HepG2 (cell line): ENCODE measurements at regions not wholly inside any gene's neighbourhood (a gene's known extent, or its start where the extent isn't known, plus 50 kb on each side); places are given as distances from the start of the nearest gene placed in this dataset.

Experiments
- ATAC-seq: fragments of 200-7000 bp; cut with Tn5 transposase; 3 replicates; pipeline ENCODE4 v1.9.1; 2020; ENCODE audit warnings: mild to moderate bottlenecking, moderate library complexity
- BruUV-seq: library from RNA; stranded (reverse); fragments of 400-500 nt; replicated peaks from 2 replicates; lab custom pipeline; 2021; lab: Mats Ljungman, UMichigan
- CTCF ChIA-PET: fragments of 300-600 bp; formaldehyde crosslinking; extraction: SDS; loops from one replicate; lab custom pipeline; 2021; ENCODE audit warnings: low total read pairs, inconsistent platforms, low intra/inter-chr PET ratio; lab: Yijun Ruan, JAX
- POLR2A ChIA-PET: fragments of 350-600 bp; sonication (Branson Sonifier 250); formaldehyde crosslinking; loops from one replicate; lab custom pipeline; 2020; ENCODE audit warnings: antibody characterized with exemption, inconsistent platforms; lab: Yijun Ruan, JAX
- DNase-seq: peaks from one replicate; pipeline ENCODE4 v3.0.0-alpha.2; 2015; ENCODE audit warnings: low spot score
- FAIRE-seq: peaks from 3 replicates; lab custom pipeline; 2011; peaks lifted over from hg19 to GRCh38; lab: Jason Lieb, UNC
- H2AFZ ChIP-seq: one replicate; pipeline ENCODE4 v1.6.1; 2011; ENCODE audit warnings: low read length, inconsistent platforms
- H3K27ac ChIP-seq: fragments of 300-600 bp; 3 replicates; pipeline ENCODE4 v1.8.0; 2011; ENCODE audit warnings: mixed run types, mild to moderate bottlenecking, mixed read lengths, low read length, inconsistent platforms; ENCODE audit not compliant: insufficient read depth; ENCODE audit errors: extremely low read length
- H3K27me3 ChIP-seq, 2 experiments: fragments of 200-600 bp in 1 of 2; 2 replicates in 1 of 2; 3 replicates in 1 of 2; pipeline versions ENCODE4 v1.6.0 to v1.8.0; 2011; ENCODE audit warnings: low read length in 2 of 2, mild to moderate bottlenecking in 2 of 2, moderate library complexity in 2 of 2, inconsistent platforms in 1 of 2; ENCODE audit not compliant: insufficient read depth in 2 of 2, control insufficient read depth in 1 of 2
- H3K36me3 ChIP-seq, 2 experiments: fragments of 200-600 bp in 1 of 2; replicated peaks in 1 of 2; 2 replicates in 1 of 2; 3 replicates in 1 of 2; pipeline versions ENCODE4 v1.5.1 to v1.8.0; 2011; ENCODE audit warnings: low read length in 2 of 2, inconsistent platforms in 1 of 2; ENCODE audit not compliant: insufficient read depth in 2 of 2, control insufficient read depth in 1 of 2
- H3K4me1 ChIP-seq: 2 replicates; pipeline ENCODE4 v1.5.1; 2012; ENCODE audit warnings: low read length, inconsistent platforms; ENCODE audit not compliant: insufficient read depth
- H3K4me2 ChIP-seq: 2 replicates; pipeline ENCODE4 v1.6.0; 2011; ENCODE audit warnings: low read depth, low read length, inconsistent platforms
- H3K4me3 ChIP-seq, 3 experiments: fragments of 200-600 bp in 1 of 3; sonication (generic), shearing (Covaris generic) in 1 of 3; replicated peaks in 1 of 3; 2 replicates each; pipeline ENCODE4 v1.5.1; 2011 to 2016; ENCODE audit warnings: low read length in 3 of 3, inconsistent platforms in 2 of 3, low read depth in 2 of 3, mild to moderate bottlenecking in 2 of 3, control low read depth in 1 of 3, mixed read lengths in 1 of 3; ENCODE audit not compliant: insufficient read depth in 1 of 3
- H3K79me2 ChIP-seq: one replicate; pipeline ENCODE4 v1.6.1; 2011; ENCODE audit warnings: low read length, inconsistent platforms; ENCODE audit not compliant: insufficient read depth
- H3K9ac ChIP-seq: 2 replicates; pipeline ENCODE4 v1.6.0; 2011; ENCODE audit warnings: mild to moderate bottlenecking, low read depth, low read length, inconsistent platforms; ENCODE audit not compliant: insufficient read depth
- H3K9me3 ChIP-seq: 2 replicates; pipeline ENCODE4 v1.5.1; 2012; ENCODE audit warnings: mild to moderate bottlenecking, low read length
- H4K20me1 ChIP-seq: 2 replicates; pipeline ENCODE4 v1.6.0; 2011; ENCODE audit warnings: inconsistent platforms, mild to moderate bottlenecking, low read length, moderate library complexity; ENCODE audit not compliant: insufficient read depth
- ATF2 ChIP-seq: sonication (generic); formaldehyde crosslinking; IDR thresholded peaks from 2 replicates; pipeline ENCODE4 v1.4.0; 2020; ENCODE audit warnings: missing genetic modification reagents
- BRCA1 ChIP-seq: sonication (generic); formaldehyde crosslinking; IDR thresholded peaks from 2 replicates; pipeline ENCODE4 v1.4.0; 2020; ENCODE audit warnings: missing genetic modification reagents
- GABPB1 ChIP-seq: IDR thresholded peaks from 2 replicates; pipeline ENCODE4 v1.6.1; 2016; ENCODE audit warnings: mild to moderate bottlenecking, missing genetic modification reagents, moderate library complexity, missing compliant biosample characterization
- GPBP1L1 ChIP-seq: sonication (generic); formaldehyde crosslinking; IDR thresholded peaks from 2 replicates; pipeline ENCODE4 v1.5.0; 2020; ENCODE audit warnings: mild to moderate bottlenecking, missing genetic modification reagents
- HDAC6 ChIP-seq: fragments of 200-600 bp; sonication (generic); IDR thresholded peaks from 2 replicates; pipeline ENCODE4 v1.7.0; 2017; ENCODE audit warnings: mild to moderate bottlenecking, antibody characterized with exemption, low read length, low read depth
- RXRB ChIP-seq: IDR thresholded peaks from 2 replicates; pipeline ENCODE4 v1.6.1; 2016; ENCODE audit warnings: borderline replicate concordance, missing genetic modification reagents, missing compliant biosample characterization
- ZBTB10 ChIP-seq: sonication (generic); formaldehyde crosslinking; IDR thresholded peaks from 2 replicates; pipeline ENCODE4 v1.4.0; 2020; ENCODE audit warnings: missing genetic modification reagents, borderline replicate concordance
- ZBTB2 ChIP-seq: sonication (generic); formaldehyde crosslinking; IDR thresholded peaks from 2 replicates; pipeline ENCODE4 v1.8.0; 2022; ENCODE audit warnings: low read depth, missing genetic modification reagents
- ZNF44 ChIP-seq: sonication (generic); formaldehyde crosslinking; IDR thresholded peaks from 2 replicates; pipeline ENCODE4 v1.5.1; 2020; ENCODE audit warnings: mild to moderate bottlenecking, missing genetic modification reagents
- ZNF557 ChIP-seq: sonication (generic); formaldehyde crosslinking; IDR thresholded peaks from 2 replicates; pipeline ENCODE4 v1.4.0; 2020; ENCODE audit warnings: missing genetic modification reagents
- ZNF777 ChIP-seq: sonication (generic); formaldehyde crosslinking; IDR thresholded peaks from 2 replicates; pipeline ENCODE4 v1.4.0; 2020; ENCODE audit warnings: missing genetic modification reagents
- ZSCAN29 ChIP-seq: sonication (generic); formaldehyde crosslinking; conservative IDR thresholded peaks from 2 replicates; pipeline ENCODE4 v1.4.0; 2020; ENCODE audit warnings: mild to moderate bottlenecking, missing genetic modification reagents
- WGBS: methylation state at CpG from one replicate; pipeline ENCODE4 v1.1.6; 2017; ENCODE audit warnings: low lambda C conversion rate; 5-methylcytosine and 5-hydroxymethylcytosine counted together
- in situ Hi-C: cut with HindIII; loops from 2 replicates; pipeline ENCODE4 v1.10.0; 2017; ENCODE audit warnings: low pct_unique_long_range_greater_than_20kb; ENCODE audit not compliant: extremely low pct_ligation_motif_present
- intact Hi-C: fragments of 100-400 bp; cut with micrococcal nuclease; formaldehyde crosslinking; loops from one replicate; pipeline ENCODE4 v1.10.0; 2022; ENCODE audit not compliant: unreplicated experiment

GRCh38 chr6:1190366-1190765, 121.5 kb upstream of the FOXQ1 start (continued):
- TF ChIP-seq ZBTB10 (CRISPR knock-in tag), result no peak

- Histone ChIP-seq H3K36me3 (peaks cover 5 to 21% of the 10 kb centered on the region in 2 experiments), H3K79me2 (no peaks in the 10 kb centered on the region), H2AFZ (no peak overlapping the region), H3K27me3 (no peaks in the 10 kb centered on the region), H3K9ac (no peak overlapping the region), H3K4me1 (peaks cover 45% of the 10 kb centered on the region), H3K4me3 (no peak overlapping the region), H3K27ac (no peak overlapping the region), H4K20me1 (no peaks in the 10 kb centered on the region), H3K4me2 (no peak overlapping the region), H3K9me3 (no peaks in the 10 kb centered on the region)
- ATAC-seq, result no peak
- no peak for FAIRE-seq
- in situ Hi-C loops, result no loop called here
- intact Hi-C loops, result no loop called here
- no peak for TF ChIP-seq ZSCAN29 (CRISPR knock-in tag)
- no peak for TF ChIP-seq ZBTB2 (CRISPR knock-in tag)
- TF ChIP-seq GPBP1L1 (CRISPR knock-in tag), result no peak
- no peak for TF ChIP-seq HDAC6
- TF ChIP-seq ZNF557 (CRISPR knock-in tag), result no peak
- TF ChIP-seq ZNF44 (CRISPR knock-in tag), result no peak
- no peak for TF ChIP-seq RXRB (CRISPR knock-in tag)
- TF ChIP-seq ZNF777 (CRISPR knock-in tag), result no peak
- no peak for TF ChIP-seq GABPB1 (CRISPR knock-in tag)
- no peak for TF ChIP-seq ATF2 (CRISPR knock-in tag)
- no peak for TF ChIP-seq BRCA1
- POLR2A ChIA-PET, result interaction anchor here (1.3 to 3.2 kb wide), 9 partner anchors 9 to 147 kb away, joined by 3 to 22 read pairs (median 9); partner anchors contain the start of gene FOXQ1
- CTCF ChIA-PET, result no interaction called here
- WGBS, result 94% methylated on average over 3 of the region's 3 CpGs
- no peak for DNase-seq
- no TSS peak for BruUV-seq
These were observed 123.7 kb upstream of the FOXQ1 start for GRCh38 chr6:1188199-1188598.
